Gastroesophageal sphincter (tissue), 3 donors: ENCODE measurements at regions not wholly inside any gene's neighbourhood (a gene's known extent, or its start where the extent isn't known, plus 50 kb on each side); places are given as distances from the start of the nearest gene placed in this dataset.

Source experiments
- POLR2A ChIP-seq, 2 donors: fragments of 450-650 bp; IDR thresholded peaks; one replicate each; pipeline ENCODE4 v1.6.1; 2017; ENCODE audit warnings: antibody characterized with exemption in 2 of 2, mild to moderate bottlenecking in 2 of 2, moderate library complexity in 1 of 2
- POLR2AphosphoS5 ChIP-seq: sonication (generic); formaldehyde crosslinking; IDR thresholded peaks from one replicate; pipeline ENCODE4 v1.6.1; 2017; ENCODE audit warnings: antibody characterized with exemption
- TF ChIP-seq, protein P1 (sequence below), 4 experiments: fragments of 200-600 bp in 2 of 4; fragments of 450-650 bp in 2 of 4; sonication (generic) in 1 of 4; IDR thresholded peaks; one replicate each; pipeline ENCODE4 v1.5.1; 2017 to 2019; ENCODE audit warnings: antibody characterized with exemption in 4 of 4, mild to moderate bottlenecking in 2 of 4, moderate library complexity in 2 of 4

DNA sequence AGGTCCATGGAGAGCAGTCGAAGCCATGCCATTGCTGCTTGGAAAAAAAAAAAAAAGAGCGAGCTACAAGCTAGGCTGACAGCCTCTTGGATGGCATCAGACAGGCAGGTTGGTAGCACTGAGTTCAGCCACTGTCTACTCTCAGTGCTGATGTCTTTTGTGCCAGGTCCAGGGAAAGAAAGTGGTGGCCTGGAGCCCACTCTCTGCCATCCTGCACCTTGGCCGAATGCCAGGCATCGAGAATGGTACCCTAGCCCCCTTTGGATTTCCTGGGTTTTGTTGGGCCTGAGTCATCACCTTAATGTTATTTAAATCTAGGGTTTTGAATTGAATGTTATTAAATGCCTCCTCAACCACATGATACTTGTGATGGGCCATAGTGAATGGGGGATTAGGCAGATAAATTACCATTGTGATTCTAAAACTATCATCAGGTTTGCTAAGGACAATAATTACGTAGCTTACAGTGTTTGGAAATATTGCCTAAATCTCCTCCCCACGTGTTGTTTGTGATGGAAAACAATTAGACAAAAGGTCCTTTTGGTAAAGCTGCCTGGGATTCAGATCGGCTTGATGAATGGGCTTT lies 195.7 kb upstream of the GPR26 start:
- TF ChIP-seq, protein P1, sequence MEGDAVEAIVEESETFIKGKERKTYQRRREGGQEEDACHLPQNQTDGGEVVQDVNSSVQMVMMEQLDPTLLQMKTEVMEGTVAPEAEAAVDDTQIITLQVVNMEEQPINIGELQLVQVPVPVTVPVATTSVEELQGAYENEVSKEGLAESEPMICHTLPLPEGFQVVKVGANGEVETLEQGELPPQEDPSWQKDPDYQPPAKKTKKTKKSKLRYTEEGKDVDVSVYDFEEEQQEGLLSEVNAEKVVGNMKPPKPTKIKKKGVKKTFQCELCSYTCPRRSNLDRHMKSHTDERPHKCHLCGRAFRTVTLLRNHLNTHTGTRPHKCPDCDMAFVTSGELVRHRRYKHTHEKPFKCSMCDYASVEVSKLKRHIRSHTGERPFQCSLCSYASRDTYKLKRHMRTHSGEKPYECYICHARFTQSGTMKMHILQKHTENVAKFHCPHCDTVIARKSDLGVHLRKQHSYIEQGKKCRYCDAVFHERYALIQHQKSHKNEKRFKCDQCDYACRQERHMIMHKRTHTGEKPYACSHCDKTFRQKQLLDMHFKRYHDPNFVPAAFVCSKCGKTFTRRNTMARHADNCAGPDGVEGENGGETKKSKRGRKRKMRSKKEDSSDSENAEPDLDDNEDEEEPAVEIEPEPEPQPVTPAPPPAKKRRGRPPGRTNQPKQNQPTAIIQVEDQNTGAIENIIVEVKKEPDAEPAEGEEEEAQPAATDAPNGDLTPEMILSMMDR (IDR thresholded peaks at IDR 0.05): no peak
- TF ChIP-seq POLR2A (IDR thresholded peaks at IDR 0.05) (no peak), POLR2AphosphoS5 (no peak)
